B cell (primary cell): ENCODE measurements at regions not wholly inside any gene's neighbourhood (a gene's known extent, or its start where the extent isn't known, plus 50 kb on each side); places are given as distances from the start of the nearest gene placed in this dataset.

Experiments used
- ATAC-seq: fragments of 200-7000 bp; cut with Tn5 transposase; one replicate; pipeline ENCODE4 v1.10.0; 2021; ENCODE audit warnings: low read depth, mild to moderate bottlenecking, moderate number of reproducible peaks, moderate library complexity
- CTCF ChIA-PET: fragments of 350-600 bp; sonication (Branson Sonifier 250); formaldehyde crosslinking; loops from one replicate; lab custom pipeline; 2021; ENCODE audit warnings: antibody characterized with exemption, inconsistent platforms; lab: Charles Lee
- POLR2A ChIA-PET: fragments of 350-600 bp; sonication (Branson Sonifier 250); formaldehyde crosslinking; loops from one replicate; lab custom pipeline; 2021; ENCODE audit warnings: antibody characterized with exemption; lab: Charles Lee
- DNase-seq: peaks from one replicate; pipeline ENCODE4 v3.0.0; 2013
- H2AFZ ChIP-seq: 2 replicates; pipeline ENCODE4 v1.6.1; 2012; ENCODE audit warnings: mild to moderate bottlenecking, low read depth, low read length; ENCODE audit not compliant: insufficient read depth, poor library complexity, severe bottlenecking
- H3K27ac ChIP-seq, 2 donors: 1 replicate in 1 of 2; 2 replicates in 1 of 2; pipeline ENCODE4 v1.5.1; 2012 to 2013; ENCODE audit warnings: low read length in 2 of 2, mild to moderate bottlenecking in 2 of 2, moderate library complexity in 1 of 2
- H3K27me3 ChIP-seq, 4 experiments: fragments of 200-600 bp in 1 of 4; sonication (generic) in 1 of 4; replicated peaks in 1 of 4; 1 replicate in 2 of 4; 2 replicates in 2 of 4; pipeline versions ENCODE4 v1.6.1 to v1.7.0; 2013 to 2016; ENCODE audit warnings: low read length in 3 of 4, mild to moderate bottlenecking in 2 of 4, mixed read lengths in 1 of 4, moderate library complexity in 1 of 4; ENCODE audit not compliant: insufficient read depth in 4 of 4, control insufficient read depth in 3 of 4; ENCODE audit errors: control extremely low read depth in 1 of 4
- H3K36me3 ChIP-seq, 2 experiments: replicated peaks in 1 of 2; 1 replicate in 1 of 2; 2 replicates in 1 of 2; pipeline versions ENCODE4 v1.6.1 to v1.7.1; 2013; ENCODE audit warnings: low read length in 1 of 2; ENCODE audit not compliant: insufficient read depth in 2 of 2, control insufficient read depth in 1 of 2; ENCODE audit errors: control extremely low read depth in 1 of 2, extremely low read depth in 1 of 2
- H3K4me1 ChIP-seq, 2 donors: fragments of 200-600 bp in 1 of 2; sonication (generic) in 1 of 2; 1 replicate in 1 of 2; 2 replicates in 1 of 2; pipeline versions ENCODE4 v1.5.1 to v1.6.1; 2013 to 2017; ENCODE audit warnings: low read length in 2 of 2; ENCODE audit not compliant: control insufficient read depth in 2 of 2, insufficient read depth in 2 of 2
- H3K4me2 ChIP-seq: replicated peaks from 2 replicates; pipeline ENCODE3; 2012; ENCODE audit warnings: mild to moderate bottlenecking, low read depth, low read length; ENCODE audit not compliant: poor library complexity, severe bottlenecking
- H3K4me3 ChIP-seq, 5 experiments: fragments of 200-600 bp in 1 of 5; sonication (generic) in 1 of 5; 1 replicate in 3 of 5; 2 replicates in 2 of 5; pipeline versions ENCODE4 v1.5.1 to v1.7.0; 2011 to 2016; ENCODE audit warnings: low read length in 4 of 5, mild to moderate bottlenecking in 4 of 5, low read depth in 2 of 5, control low read depth in 1 of 5, moderate library complexity in 1 of 5; ENCODE audit not compliant: insufficient read depth in 1 of 5; ENCODE audit errors: control extremely low read depth in 1 of 5, extremely low read depth in 1 of 5
- H3K79me2 ChIP-seq: fragments of 200-600 bp; sonication (generic); one replicate; pipeline ENCODE4 v1.6.0; 2016; ENCODE audit warnings: low read length; ENCODE audit not compliant: control insufficient read depth, insufficient read depth
- H3K9ac ChIP-seq: fragments of 200-600 bp; sonication (generic); 2 replicates; pipeline ENCODE4 v1.6.1; 2017; ENCODE audit warnings: mild to moderate bottlenecking, low read length, moderate library complexity
- H3K9me3 ChIP-seq, 3 donors: one replicate each; pipeline versions ENCODE4 v1.6.1 to v1.7.1; 2013; ENCODE audit warnings: low read length in 2 of 3; ENCODE audit not compliant: control insufficient read depth in 2 of 3, insufficient read depth in 1 of 3; ENCODE audit errors: control extremely low read depth in 1 of 3
- H4K20me1 ChIP-seq: 2 replicates; pipeline ENCODE4 v1.6.0; 2012; ENCODE audit warnings: mild to moderate bottlenecking, low read length; ENCODE audit not compliant: insufficient read depth, control insufficient read depth, poor library complexity, severe bottlenecking
- H3K27ac Mint-ChIP-seq: one replicate; pipeline ENCODE4 v1.8.0; 2021; ENCODE audit warnings: mixed read lengths
- H3K27me3 Mint-ChIP-seq: one replicate; pipeline ENCODE4 v1.8.0; 2021; ENCODE audit warnings: mixed read lengths
- H3K4me1 Mint-ChIP-seq: one replicate; pipeline ENCODE4 v1.8.0; 2021; ENCODE audit warnings: mixed read lengths
- H3K4me3 Mint-ChIP-seq: one replicate; pipeline ENCODE4 v1.8.0; 2021; ENCODE audit warnings: mixed read lengths
- H3K9me3 Mint-ChIP-seq: one replicate; pipeline ENCODE4 v1.8.0; 2022; ENCODE audit warnings: mixed read lengths; ENCODE audit not compliant: insufficient read depth
- EZH2 ChIP-seq: IDR thresholded peaks from 2 replicates; pipeline ENCODE4 v1.6.1; 2012; ENCODE audit warnings: borderline replicate concordance, low read depth, mild to moderate bottlenecking, moderate library complexity, low read length; ENCODE audit not compliant: insufficient read depth, poor library complexity, severe bottlenecking
- WGBS: methylation state at CpG from one replicate; pipeline ENCODE4 v1.1.5; 2013; ENCODE audit warnings: missing lambda C conversion rate; ENCODE audit not compliant: insufficient coverage; 5-methylcytosine and 5-hydroxymethylcytosine counted together
- intact Hi-C: fragments of 100-400 bp; cut with micrococcal nuclease; formaldehyde crosslinking; loops from one replicate; pipeline ENCODE4 v1.10.0; 2022
- TF ChIP-seq, protein P1 (sequence below): fragments of 200-600 bp; IDR thresholded peaks from one replicate; pipeline ENCODE4 v1.8.0; 2022; ENCODE audit warnings: antibody characterized with exemption, mild to moderate bottlenecking

DNA sequence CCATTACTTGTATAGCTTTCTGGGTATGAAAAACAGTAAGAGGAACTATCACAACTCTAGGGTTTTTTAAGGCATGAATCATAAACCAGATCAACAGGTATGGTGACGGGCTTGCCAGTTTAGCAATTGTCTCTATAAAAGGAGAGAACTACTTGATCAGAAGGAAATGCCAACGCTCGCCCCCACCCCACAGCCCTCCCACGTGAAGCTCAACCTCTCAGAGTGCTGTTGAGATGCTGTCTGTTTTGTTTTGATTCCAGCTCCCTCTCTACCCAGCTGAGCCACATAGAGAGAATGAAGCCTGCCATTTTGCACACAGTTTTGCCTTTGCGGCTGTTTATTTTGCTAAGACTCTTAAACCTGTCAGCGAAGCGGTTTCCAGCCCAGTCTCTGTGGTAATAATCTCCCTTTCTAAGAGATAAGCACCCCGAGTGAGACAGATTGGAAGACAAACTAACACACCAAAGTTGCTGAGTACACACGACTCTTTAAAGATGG, 257.9 kb upstream of the ANKRD55 start:
- H3K9me3 Mint-ChIP-seq: peaks cover 3% of the 10 kb centered on the region
- intact Hi-C loops: no loop called here
- WGBS: 96% methylated on average over 5 of the region's 9 CpGs
- H3K4me3 Mint-ChIP-seq: no peak overlapping the region
- Histone ChIP-seq H3K36me3 (no peaks in the 10 kb centered on the region), H3K4me3 (no peak overlapping the region), H3K27me3 (no peaks in the 10 kb centered on the region), H3K79me2 (no peaks in the 10 kb centered on the region), H3K9me3 (peaks cover 0 to 10% (median 0%) of the 10 kb centered on the region in 3 donors), H2AFZ (no peak overlapping the region), H3K27ac (no peak overlapping the region), H4K20me1 (no peaks in the 10 kb centered on the region), H3K4me2 (no peak overlapping the region), H3K4me1 (peaks cover 12 to 16% of the 10 kb centered on the region in 2 donors), H3K9ac (no peak overlapping the region)
- ATAC-seq (no peak), DNase-seq (no peak)
- H3K4me1 Mint-ChIP-seq: peaks cover 7% of the 10 kb centered on the region
- ChIA-PET CTCF (interaction anchor here (2.1 kb wide), 1 partner anchor 346 kb away, joined by 5 read pairs; no protein-coding TSS in a partner anchor), POLR2A (no interaction called here)
- H3K27me3 Mint-ChIP-seq: no peaks in the 10 kb centered on the region
- TF ChIP-seq EZH2: no peak
- TF ChIP-seq, protein P1, sequence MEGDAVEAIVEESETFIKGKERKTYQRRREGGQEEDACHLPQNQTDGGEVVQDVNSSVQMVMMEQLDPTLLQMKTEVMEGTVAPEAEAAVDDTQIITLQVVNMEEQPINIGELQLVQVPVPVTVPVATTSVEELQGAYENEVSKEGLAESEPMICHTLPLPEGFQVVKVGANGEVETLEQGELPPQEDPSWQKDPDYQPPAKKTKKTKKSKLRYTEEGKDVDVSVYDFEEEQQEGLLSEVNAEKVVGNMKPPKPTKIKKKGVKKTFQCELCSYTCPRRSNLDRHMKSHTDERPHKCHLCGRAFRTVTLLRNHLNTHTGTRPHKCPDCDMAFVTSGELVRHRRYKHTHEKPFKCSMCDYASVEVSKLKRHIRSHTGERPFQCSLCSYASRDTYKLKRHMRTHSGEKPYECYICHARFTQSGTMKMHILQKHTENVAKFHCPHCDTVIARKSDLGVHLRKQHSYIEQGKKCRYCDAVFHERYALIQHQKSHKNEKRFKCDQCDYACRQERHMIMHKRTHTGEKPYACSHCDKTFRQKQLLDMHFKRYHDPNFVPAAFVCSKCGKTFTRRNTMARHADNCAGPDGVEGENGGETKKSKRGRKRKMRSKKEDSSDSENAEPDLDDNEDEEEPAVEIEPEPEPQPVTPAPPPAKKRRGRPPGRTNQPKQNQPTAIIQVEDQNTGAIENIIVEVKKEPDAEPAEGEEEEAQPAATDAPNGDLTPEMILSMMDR: no peak
- H3K27ac Mint-ChIP-seq: peak overlapping the region; percentile 20

DNA sequence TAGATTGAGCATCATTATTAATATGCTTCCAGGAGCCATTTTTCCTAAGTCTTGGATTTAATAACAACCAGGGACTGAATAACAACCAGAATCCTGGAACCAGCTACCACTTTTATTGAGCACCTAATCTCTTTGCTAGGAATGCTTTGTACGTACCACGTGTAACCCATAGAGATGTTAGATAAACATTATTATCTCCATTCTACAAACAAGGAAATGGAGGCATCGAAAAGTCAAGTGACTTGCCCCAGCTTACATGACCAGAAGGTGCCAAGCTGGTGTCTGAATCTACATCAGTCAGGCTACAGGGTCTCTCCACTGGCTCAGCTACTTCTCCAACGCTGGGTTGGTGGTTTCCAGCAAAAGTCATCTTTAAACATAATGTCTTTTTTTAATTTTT, 256.1 kb upstream of the ANKRD55 start:
- H3K27ac Mint-ChIP-seq: no peak overlapping the region
- peaks cover 3% of the 10 kb centered on the region for H3K9me3 Mint-ChIP-seq
- POLR2A ChIA-PET: no interaction called here

More for the DNA sequence above, 256.1 kb upstream of the ANKRD55 start:
- no peak for ATAC-seq
- Mint-ChIP-seq H3K4me1 (peaks cover 5% of the 10 kb centered on the region), H3K4me3 (no peak overlapping the region), H3K27me3 (no peaks in the 10 kb centered on the region)
- H3K9ac ChIP-seq: no peak overlapping the region
- no peak overlapping the region for H3K4me3 ChIP-seq
- no peak for DNase-seq
- H3K4me1 ChIP-seq: peaks cover 9 to 12% of the 10 kb centered on the region in 2 donors
- H3K79me2 ChIP-seq: no peaks in the 10 kb centered on the region
- WGBS: 93% methylated on average over 1 of the region's 4 CpGs
- H3K27ac ChIP-seq: no peak overlapping the region
- H4K20me1 ChIP-seq: no peaks in the 10 kb centered on the region
- CTCF ChIA-PET: no interaction called here
- no peaks in the 10 kb centered on the region for H3K27me3 ChIP-seq
- no peak overlapping the region for H2AFZ ChIP-seq
- H3K4me2 ChIP-seq: no peak overlapping the region
- intact Hi-C loops: no loop called here
- TF ChIP-seq, protein P1: no peak
- no peak for TF ChIP-seq EZH2
- H3K9me3 ChIP-seq: peaks cover 0 to 10% (median 0%) of the 10 kb centered on the region in 3 donors
- no peaks in the 10 kb centered on the region for H3K36me3 ChIP-seq
